HEK293 (cell line): ENCODE measurements at regions not wholly inside any gene's neighbourhood (a gene's known extent, or its start where the extent isn't known, plus 50 kb on each side); places are given as distances from the start of the nearest gene placed in this dataset.

Experiments used
- AEBP2 ChIP-seq: fragments of 450-650 bp; formaldehyde crosslinking; IDR thresholded peaks from 2 replicates; pipeline ENCODE4 v1.5.1; 2016; ENCODE audit warnings: missing biosample characterization, missing genetic modification characterization, borderline replicate concordance
- EGR2 ChIP-seq: fragments of 450-650 bp; formaldehyde crosslinking; IDR thresholded peaks from 2 replicates; pipeline ENCODE4 v1.5.1; 2016; ENCODE audit warnings: low read depth, missing biosample characterization, missing genetic modification characterization
- KLF10 ChIP-seq: fragments of 450-650 bp; IDR thresholded peaks from 2 replicates; pipeline ENCODE4 v1.5.1; 2018; ENCODE audit warnings: missing biosample characterization, mild to moderate bottlenecking, missing genetic modification characterization
- KLF17 ChIP-seq: fragments of 450-650 bp; formaldehyde crosslinking; IDR thresholded peaks from 2 replicates; pipeline ENCODE4 v1.5.1; 2016; ENCODE audit warnings: missing biosample characterization, missing genetic modification characterization
- KLF7 ChIP-seq: fragments of 450-650 bp; formaldehyde crosslinking; IDR thresholded peaks from 2 replicates; pipeline ENCODE4 v1.5.1; 2016; ENCODE audit warnings: missing biosample characterization, missing genetic modification characterization, borderline replicate concordance
- KLF9 ChIP-seq: fragments of 450-650 bp; formaldehyde crosslinking; IDR thresholded peaks from 2 replicates; pipeline ENCODE4 v1.5.1; 2016; ENCODE audit warnings: missing biosample characterization, missing genetic modification characterization, low read depth
- MEIS1 ChIP-seq: sonication (generic); formaldehyde crosslinking; IDR thresholded peaks from 2 replicates; pipeline ENCODE4 v1.8.1; 2022; ENCODE audit warnings: missing genetic modification reagents, mild to moderate bottlenecking, borderline replicate concordance
- OVOL3 ChIP-seq: fragments of 450-650 bp; formaldehyde crosslinking; IDR thresholded peaks from 2 replicates; pipeline ENCODE4 v1.5.1; 2016; ENCODE audit warnings: missing biosample characterization, missing genetic modification characterization
- PATZ1 ChIP-seq: fragments of 450-650 bp; formaldehyde crosslinking; IDR thresholded peaks from 2 replicates; pipeline ENCODE4 v1.5.1; 2016; ENCODE audit warnings: missing biosample characterization, missing genetic modification characterization
- TRIM28 ChIP-seq: IDR thresholded peaks from 2 replicates; pipeline ENCODE4 v1.6.1; 2011; ENCODE audit warnings: low read length, control low read depth, borderline replicate concordance
- ZBTB20 ChIP-seq: fragments of 450-650 bp; formaldehyde crosslinking; IDR thresholded peaks from 2 replicates; pipeline ENCODE4 v1.5.1; 2016; ENCODE audit warnings: missing biosample characterization, missing genetic modification characterization
- ZFP69B ChIP-seq: fragments of 450-650 bp; formaldehyde crosslinking; IDR thresholded peaks from 2 replicates; pipeline ENCODE4 v1.5.1; 2016; ENCODE audit warnings: missing biosample characterization, missing genetic modification characterization
- ZNF10 ChIP-seq: fragments of 450-650 bp; formaldehyde crosslinking; IDR thresholded peaks from 2 replicates; pipeline ENCODE4 v1.5.1; 2017; ENCODE audit warnings: missing biosample characterization, missing genetic modification characterization
- ZNF138 ChIP-seq: fragments of 450-650 bp; formaldehyde crosslinking; IDR thresholded peaks from 2 replicates; pipeline ENCODE4 v1.5.1; 2016; ENCODE audit warnings: missing biosample characterization, missing genetic modification characterization, borderline replicate concordance
- ZNF16 ChIP-seq: fragments of 450-650 bp; formaldehyde crosslinking; IDR thresholded peaks from 2 replicates; pipeline ENCODE4 v1.5.1; 2016; ENCODE audit warnings: low read depth, missing biosample characterization, missing genetic modification characterization
- ZNF266 ChIP-seq: fragments of 450-650 bp; formaldehyde crosslinking; IDR thresholded peaks from 2 replicates; pipeline ENCODE4 v1.5.1; 2016; ENCODE audit warnings: missing biosample characterization, missing genetic modification characterization, low read depth
- ZNF423 ChIP-seq: fragments of 450-650 bp; formaldehyde crosslinking; IDR thresholded peaks from 2 replicates; pipeline ENCODE4 v1.5.1; 2016; ENCODE audit warnings: missing biosample characterization, missing genetic modification characterization
- ZNF501 ChIP-seq: fragments of 450-650 bp; formaldehyde crosslinking; IDR thresholded peaks from 2 replicates; pipeline ENCODE4 v1.5.1; 2016; ENCODE audit warnings: missing biosample characterization, missing genetic modification characterization
- ZNF548 ChIP-seq: fragments of 450-650 bp; formaldehyde crosslinking; IDR thresholded peaks from 2 replicates; pipeline ENCODE4 v1.5.1; 2016; ENCODE audit warnings: missing biosample characterization, missing genetic modification characterization
- ZNF571 ChIP-seq: fragments of 450-650 bp; formaldehyde crosslinking; IDR thresholded peaks from 2 replicates; pipeline ENCODE4 v1.5.0; 2017; ENCODE audit warnings: missing biosample characterization, missing genetic modification characterization
- ZNF830 ChIP-seq: fragments of 450-650 bp; IDR thresholded peaks from 2 replicates; pipeline ENCODE4 v1.5.0; 2018; ENCODE audit warnings: missing biosample characterization, missing genetic modification characterization, low read depth, mild to moderate bottlenecking, moderate library complexity
- ZSCAN4 ChIP-seq: fragments of 450-650 bp; formaldehyde crosslinking; IDR thresholded peaks from 2 replicates; pipeline ENCODE4 v1.5.1; 2017; ENCODE audit warnings: missing biosample characterization, missing genetic modification characterization
- TF ChIP-seq, protein P1 (sequence below): fragments of 450-650 bp; formaldehyde crosslinking; IDR thresholded peaks from 2 replicates; pipeline ENCODE4 v1.5.0; 2017; ENCODE audit warnings: missing biosample characterization, missing genetic modification characterization, borderline replicate concordance
- TF ChIP-seq, protein P2 (sequence below): fragments of 450-650 bp; formaldehyde crosslinking; IDR thresholded peaks from 2 replicates; pipeline ENCODE4 v1.5.1; 2016; ENCODE audit warnings: missing biosample characterization, missing genetic modification characterization
- TF ChIP-seq, protein P3 (sequence below): fragments of 450-650 bp; formaldehyde crosslinking; IDR thresholded peaks from 2 replicates; pipeline ENCODE4 v1.5.1; 2016; ENCODE audit warnings: missing biosample characterization, missing genetic modification characterization

GRCh38 chr9:110048403-110048975, 159.5 kb downstream of the C9orf152 start (continued):
- TF ChIP-seq, protein P1, sequence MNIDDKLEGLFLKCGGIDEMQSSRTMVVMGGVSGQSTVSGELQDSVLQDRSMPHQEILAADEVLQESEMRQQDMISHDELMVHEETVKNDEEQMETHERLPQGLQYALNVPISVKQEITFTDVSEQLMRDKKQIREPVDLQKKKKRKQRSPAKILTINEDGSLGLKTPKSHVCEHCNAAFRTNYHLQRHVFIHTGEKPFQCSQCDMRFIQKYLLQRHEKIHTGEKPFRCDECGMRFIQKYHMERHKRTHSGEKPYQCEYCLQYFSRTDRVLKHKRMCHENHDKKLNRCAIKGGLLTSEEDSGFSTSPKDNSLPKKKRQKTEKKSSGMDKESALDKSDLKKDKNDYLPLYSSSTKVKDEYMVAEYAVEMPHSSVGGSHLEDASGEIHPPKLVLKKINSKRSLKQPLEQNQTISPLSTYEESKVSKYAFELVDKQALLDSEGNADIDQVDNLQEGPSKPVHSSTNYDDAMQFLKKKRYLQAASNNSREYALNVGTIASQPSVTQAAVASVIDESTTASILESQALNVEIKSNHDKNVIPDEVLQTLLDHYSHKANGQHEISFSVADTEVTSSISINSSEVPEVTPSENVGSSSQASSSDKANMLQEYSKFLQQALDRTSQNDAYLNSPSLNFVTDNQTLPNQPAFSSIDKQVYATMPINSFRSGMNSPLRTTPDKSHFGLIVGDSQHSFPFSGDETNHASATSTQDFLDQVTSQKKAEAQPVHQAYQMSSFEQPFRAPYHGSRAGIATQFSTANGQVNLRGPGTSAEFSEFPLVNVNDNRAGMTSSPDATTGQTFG (tag by site-specific recombination): no peak
- TF ChIP-seq, protein P2, sequence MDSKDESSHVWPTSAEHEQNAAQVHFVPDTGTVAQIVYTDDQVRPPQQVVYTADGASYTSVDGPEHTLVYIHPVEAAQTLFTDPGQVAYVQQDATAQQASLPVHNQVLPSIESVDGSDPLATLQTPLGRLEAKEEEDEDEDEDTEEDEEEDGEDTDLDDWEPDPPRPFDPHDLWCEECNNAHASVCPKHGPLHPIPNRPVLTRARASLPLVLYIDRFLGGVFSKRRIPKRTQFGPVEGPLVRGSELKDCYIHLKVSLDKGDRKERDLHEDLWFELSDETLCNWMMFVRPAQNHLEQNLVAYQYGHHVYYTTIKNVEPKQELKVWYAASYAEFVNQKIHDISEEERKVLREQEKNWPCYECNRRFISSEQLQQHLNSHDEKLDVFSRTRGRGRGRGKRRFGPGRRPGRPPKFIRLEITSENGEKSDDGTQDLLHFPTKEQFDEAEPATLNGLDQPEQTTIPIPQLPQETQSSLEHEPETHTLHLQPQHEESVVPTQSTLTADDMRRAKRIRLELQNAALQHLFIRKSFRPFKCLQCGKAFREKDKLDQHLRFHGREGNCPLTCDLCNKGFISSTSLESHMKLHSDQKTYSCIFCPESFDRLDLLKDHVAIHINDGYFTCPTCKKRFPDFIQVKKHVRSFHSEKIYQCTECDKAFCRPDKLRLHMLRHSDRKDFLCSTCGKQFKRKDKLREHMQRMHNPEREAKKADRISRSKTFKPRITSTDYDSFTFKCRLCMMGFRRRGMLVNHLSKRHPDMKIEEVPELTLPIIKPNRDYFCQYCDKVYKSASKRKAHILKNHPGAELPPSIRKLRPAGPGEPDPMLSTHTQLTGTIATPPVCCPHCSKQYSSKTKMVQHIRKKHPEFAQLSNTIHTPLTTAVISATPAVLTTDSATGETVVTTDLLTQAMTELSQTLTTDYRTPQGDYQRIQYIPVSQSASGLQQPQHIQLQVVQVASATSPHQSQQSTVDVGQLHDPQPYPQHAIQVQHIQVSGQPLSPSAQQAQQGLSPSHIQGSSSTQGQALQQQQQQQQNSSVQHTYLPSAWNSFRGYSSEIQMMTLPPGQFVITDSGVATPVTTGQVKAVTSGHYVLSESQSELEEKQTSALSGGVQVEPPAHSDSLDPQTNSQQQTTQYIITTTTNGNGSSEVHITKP (tag by site-specific recombination): peak; percentile 72
- TF ChIP-seq ZNF266: no peak
- TF ChIP-seq ZSCAN4 (tag by site-specific recombination): no peak
- TF ChIP-seq ZBTB20 (tag by site-specific recombination): peak; percentile 94
- no peak for TF ChIP-seq OVOL3 (tag by site-specific recombination)
- TF ChIP-seq ZNF501 (tag by site-specific recombination): no peak
- no peak for TF ChIP-seq ZNF830 (tag by site-specific recombination)
- TF ChIP-seq ZNF10 (tag by site-specific recombination): no peak
- 0 out of 2 replicates have a peak, but pooled peaks have one; percentile 25 for TF ChIP-seq ZFP69B (tag by site-specific recombination)
- peak; percentile 71 for TF ChIP-seq KLF9 (tag by site-specific recombination)
- no peak for TF ChIP-seq ZNF138 (tag by site-specific recombination)
- TF ChIP-seq EGR2: peak; percentile 47; the same call in 1 of the 2 replicates
- TF ChIP-seq KLF17 (tag by site-specific recombination): peak; percentile 45; the same call in 1 of the 2 replicates
- no peak for TF ChIP-seq MEIS1 (CRISPR knock-in tag)
- TF ChIP-seq TRIM28: no peak
- peak; percentile 70; the same call in 1 of the 2 replicates for TF ChIP-seq ZNF423 (tag by site-specific recombination)
- peak; percentile 38; the same call in 1 of the 2 replicates for TF ChIP-seq KLF10 (tag by site-specific recombination)
- no peak for TF ChIP-seq AEBP2 (tag by site-specific recombination)
- TF ChIP-seq PATZ1: peak; percentile 58; the same call in 1 of the 2 replicates
- TF ChIP-seq, protein P3, sequence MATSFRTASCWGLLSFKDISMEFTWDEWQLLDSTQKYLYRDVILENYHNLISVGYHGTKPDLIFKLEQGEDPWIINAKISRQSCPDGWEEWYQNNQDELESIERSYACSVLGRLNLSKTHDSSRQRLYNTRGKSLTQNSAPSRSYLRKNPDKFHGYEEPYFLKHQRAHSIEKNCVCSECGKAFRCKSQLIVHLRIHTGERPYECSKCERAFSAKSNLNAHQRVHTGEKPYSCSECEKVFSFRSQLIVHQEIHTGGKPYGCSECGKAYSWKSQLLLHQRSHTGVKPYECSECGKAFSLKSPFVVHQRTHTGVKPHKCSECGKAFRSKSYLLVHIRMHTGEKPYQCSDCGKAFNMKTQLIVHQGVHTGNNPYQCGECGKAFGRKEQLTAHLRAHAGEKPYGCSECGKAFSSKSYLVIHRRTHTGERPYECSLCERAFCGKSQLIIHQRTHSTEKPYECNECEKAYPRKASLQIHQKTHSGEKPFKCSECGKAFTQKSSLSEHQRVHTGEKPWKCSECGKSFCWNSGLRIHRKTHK (tag by site-specific recombination): no peak
- TF ChIP-seq ZNF16 (tag by site-specific recombination): no peak
- no peak for TF ChIP-seq KLF7 (tag by site-specific recombination)
- TF ChIP-seq ZNF548 (tag by site-specific recombination): no peak
- TF ChIP-seq ZNF571 (tag by site-specific recombination): no peak
